CD4-positive, alpha-beta memory T cell (primary cell): ENCODE measurements at regions not wholly inside any gene's neighbourhood (a gene's known extent, or its start where the extent isn't known, plus 50 kb on each side); places are given as distances from the start of the nearest gene placed in this dataset.
A peak's percentile ranks its signal among the peaks of the same experiment; 100 is the strongest.

Source experiments
- CTCF ChIA-PET: fragments of 350-600 bp; sonication (Branson Sonifier 250); formaldehyde crosslinking; loops from one replicate; lab custom pipeline; 2021; ENCODE audit warnings: inconsistent platforms; ENCODE audit not compliant: partially characterized antibody; lab: Charles Lee
- POLR2A ChIA-PET: fragments of 350-600 bp; sonication (Branson Sonifier 250); formaldehyde crosslinking; loops from one replicate; lab custom pipeline; 2021; ENCODE audit not compliant: partially characterized antibody; lab: Charles Lee
- DNase-seq, 5 donors: peaks; one replicate each; pipeline versions ENCODE4 v3.0.0 to v3.0.0-alpha.2; 2020 to 2022; ENCODE audit warnings: mixed read lengths in 1 of 5
- H3K27ac ChIP-seq: one replicate; pipeline ENCODE4 v1.7.0; 2013; ENCODE audit warnings: low read depth, low read length
- H3K27me3 ChIP-seq: 2 replicates; pipeline ENCODE4 v1.7.0; 2013; ENCODE audit warnings: mild to moderate bottlenecking, low read length, moderate library complexity; ENCODE audit not compliant: insufficient read depth
- H3K36me3 ChIP-seq: 2 replicates; pipeline ENCODE4 v1.7.0; 2013; ENCODE audit warnings: mild to moderate bottlenecking, low read length, moderate library complexity; ENCODE audit not compliant: insufficient read depth
- H3K4me1 ChIP-seq: 2 replicates; pipeline ENCODE4 v1.7.0; 2013; ENCODE audit warnings: mild to moderate bottlenecking, low read length, moderate library complexity; ENCODE audit not compliant: insufficient read depth
- H3K4me3 ChIP-seq, 2 donors: one replicate each; pipeline ENCODE4 v1.7.0; 2013; ENCODE audit warnings: low read length in 2 of 2, mild to moderate bottlenecking in 1 of 2
- H3K9me3 ChIP-seq, 2 donors: one replicate each; pipeline ENCODE4 v1.7.0; 2013; ENCODE audit warnings: low read length in 2 of 2, control low read depth in 1 of 2; ENCODE audit not compliant: control insufficient read depth in 1 of 2
- H3K27ac Mint-ChIP-seq, 7 donors: one replicate each; pipeline ENCODE4 v1.8.0; 2020 to 2021; ENCODE audit warnings: mixed read lengths in 7 of 7, mild to moderate bottlenecking in 6 of 7, inconsistent platforms in 3 of 7, moderate library complexity in 3 of 7
- H3K27me3 Mint-ChIP-seq, 2 donors: one replicate each; pipeline ENCODE4 v1.8.0; 2020 to 2021; ENCODE audit warnings: mixed read lengths in 2 of 2
- H3K36me3 Mint-ChIP-seq, 2 donors: one replicate each; pipeline ENCODE4 v1.8.0; 2020 to 2021; ENCODE audit warnings: mixed read lengths in 2 of 2, inconsistent platforms in 1 of 2, mild to moderate bottlenecking in 1 of 2
- H3K4me1 Mint-ChIP-seq, 4 donors: one replicate each; pipeline ENCODE4 v1.8.0; 2020 to 2021; ENCODE audit warnings: mixed read lengths in 4 of 4, mild to moderate bottlenecking in 1 of 4
- H3K4me3 Mint-ChIP-seq, 8 donors: one replicate each; pipeline ENCODE4 v1.8.0; 2020 to 2021; ENCODE audit warnings: mixed read lengths in 8 of 8, mild to moderate bottlenecking in 7 of 8, moderate library complexity in 6 of 8, inconsistent platforms in 3 of 8
- H3K9me3 Mint-ChIP-seq, 8 donors: one replicate each; pipeline ENCODE4 v1.8.0; 2020 to 2021; ENCODE audit warnings: mixed read lengths in 8 of 8, mild to moderate bottlenecking in 5 of 8, inconsistent platforms in 3 of 8, moderate library complexity in 1 of 8
- intact Hi-C: fragments of 100-400 bp; cut with micrococcal nuclease; formaldehyde crosslinking; loops from one replicate; pipeline ENCODE4 v1.15.1; 2023

DNA sequence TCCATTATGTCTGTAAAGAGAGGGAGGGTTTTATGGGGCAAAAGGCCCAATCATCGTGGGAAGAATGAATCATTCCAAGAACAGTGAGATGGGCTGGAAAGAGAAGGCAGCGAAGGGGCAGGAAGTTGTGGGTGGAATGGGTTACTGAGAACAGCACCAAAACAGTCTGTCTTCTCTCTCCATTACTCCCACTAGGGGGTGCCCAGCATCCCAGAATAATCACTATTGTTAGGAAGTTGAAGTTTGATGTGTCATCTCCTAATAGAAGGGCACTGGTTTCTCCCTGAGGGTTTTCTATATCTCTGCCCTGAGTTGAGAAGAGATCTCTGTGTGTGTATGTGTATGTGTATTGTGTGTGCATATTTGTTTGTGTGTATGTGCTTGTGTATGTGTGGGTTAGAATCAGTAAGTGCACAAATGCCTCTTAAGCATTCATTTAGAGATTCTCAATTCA, 76.6 kb upstream of the MAP4K3 start:
- no peak for DNase-seq
- Histone ChIP-seq H3K4me3 (no peak overlapping the region), H3K27me3 (no peaks in the 10 kb centered on the region), H3K9me3 (no peaks in the 10 kb centered on the region), H3K36me3 (no peaks in the 10 kb centered on the region), H3K27ac (no peak overlapping the region), H3K4me1 (no peaks in the 10 kb centered on the region)
- Mint-ChIP-seq H3K27ac (no peak overlapping the region), H3K27me3 (no peaks in the 10 kb centered on the region), H3K36me3 (no peaks in the 10 kb centered on the region), H3K4me3 (no peak overlapping the region), H3K4me1 (peaks cover 2 to 9% (median 6%) of the 10 kb centered on the region in 4 donors), H3K9me3 (no peaks in the 10 kb centered on the region)
- POLR2A ChIA-PET = no interaction called here
- CTCF ChIA-PET = no interaction called here
- intact Hi-C loops = no loop called here

DNA sequence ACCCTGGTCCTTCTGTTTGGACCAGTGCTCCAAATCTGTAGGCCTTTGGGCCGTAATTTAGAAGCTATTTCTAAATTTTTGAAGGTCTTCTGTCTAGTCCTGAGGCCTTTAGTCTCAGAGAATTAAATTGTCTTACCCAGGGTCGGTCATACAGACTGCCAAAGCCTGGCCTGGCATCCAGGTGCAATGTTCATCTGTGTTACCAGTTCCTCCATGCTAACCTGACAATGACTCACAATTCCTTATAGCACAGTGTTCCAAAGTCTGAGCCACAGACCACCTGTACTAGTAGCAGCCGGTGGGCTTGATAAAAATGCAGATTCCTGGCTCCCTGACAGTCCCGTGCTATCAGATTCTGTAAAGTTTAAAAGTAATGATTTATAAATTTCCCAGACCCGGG, 77.7 kb upstream of the MAP4K3 start:
- no peaks in the 10 kb centered on the region for H3K27me3 Mint-ChIP-seq
- POLR2A ChIA-PET = no interaction called here
- CTCF ChIA-PET = no interaction called here
- no peaks in the 10 kb centered on the region for H3K4me1 ChIP-seq
- H3K36me3 ChIP-seq = no peaks in the 10 kb centered on the region
- H3K27me3 ChIP-seq = no peaks in the 10 kb centered on the region
- no peak for DNase-seq
- intact Hi-C loops = no loop called here
- no peaks in the 10 kb centered on the region for H3K9me3 ChIP-seq
- H3K4me3 ChIP-seq = no peak overlapping the region
- peaks cover 2 to 9% (median 6%) of the 10 kb centered on the region in 4 donors for H3K4me1 Mint-ChIP-seq
- H3K4me3 Mint-ChIP-seq = no peak overlapping the region
- no peak overlapping the region for H3K27ac ChIP-seq
- no peak overlapping the region for H3K27ac Mint-ChIP-seq
- H3K9me3 Mint-ChIP-seq = no peaks in the 10 kb centered on the region
- no peaks in the 10 kb centered on the region for H3K36me3 Mint-ChIP-seq

DNA sequence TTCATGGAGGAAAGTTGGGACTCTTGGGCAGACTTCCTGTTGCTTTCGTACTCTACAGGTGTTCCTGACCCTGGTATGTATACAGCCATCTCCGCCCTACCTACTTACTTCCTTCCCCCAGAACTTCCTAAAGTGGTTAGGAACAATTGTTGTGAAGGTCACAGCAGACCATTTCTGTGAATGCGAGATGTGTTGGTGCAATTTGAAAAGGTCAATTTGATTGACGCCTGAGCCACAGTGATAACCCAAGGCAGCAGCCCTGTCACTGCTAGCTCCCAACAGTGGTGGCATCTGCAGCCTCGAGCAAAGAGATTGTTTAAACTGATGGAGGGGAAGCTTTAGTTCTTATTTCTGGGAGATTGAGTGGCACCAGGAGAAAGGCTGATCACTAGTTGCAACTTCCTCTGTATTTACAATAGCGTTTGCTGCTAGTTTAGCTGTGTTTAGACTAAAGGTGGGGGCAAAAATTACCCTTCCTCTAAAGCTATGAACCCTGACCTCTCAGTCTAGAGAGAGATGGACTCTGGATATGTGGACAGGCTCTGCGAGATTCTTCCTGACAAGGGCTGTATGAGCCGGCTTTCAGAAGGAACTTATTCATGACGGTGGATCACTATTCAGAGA, 78.3 kb upstream of the MAP4K3 start:
- H3K27ac Mint-ChIP-seq = no peak overlapping the region
- H3K36me3 ChIP-seq = no peaks in the 10 kb centered on the region
- H3K4me1 ChIP-seq = no peaks in the 10 kb centered on the region
- no peaks in the 10 kb centered on the region for H3K36me3 Mint-ChIP-seq
- no peak overlapping the region for H3K4me3 Mint-ChIP-seq
- no peak overlapping the region for H3K4me3 ChIP-seq
- H3K27me3 Mint-ChIP-seq = no peaks in the 10 kb centered on the region
- H3K9me3 ChIP-seq = no peaks in the 10 kb centered on the region
- H3K9me3 Mint-ChIP-seq = no peaks in the 10 kb centered on the region
- POLR2A ChIA-PET = no interaction called here
- no peaks in the 10 kb centered on the region for H3K27me3 ChIP-seq
- H3K4me1 Mint-ChIP-seq = peaks cover 2 to 9% (median 6%) of the 10 kb centered on the region in 4 donors
- intact Hi-C loops = no loop called here
- no peak overlapping the region for H3K27ac ChIP-seq
- DNase-seq = no peak
- CTCF ChIA-PET = no interaction called here

DNA sequence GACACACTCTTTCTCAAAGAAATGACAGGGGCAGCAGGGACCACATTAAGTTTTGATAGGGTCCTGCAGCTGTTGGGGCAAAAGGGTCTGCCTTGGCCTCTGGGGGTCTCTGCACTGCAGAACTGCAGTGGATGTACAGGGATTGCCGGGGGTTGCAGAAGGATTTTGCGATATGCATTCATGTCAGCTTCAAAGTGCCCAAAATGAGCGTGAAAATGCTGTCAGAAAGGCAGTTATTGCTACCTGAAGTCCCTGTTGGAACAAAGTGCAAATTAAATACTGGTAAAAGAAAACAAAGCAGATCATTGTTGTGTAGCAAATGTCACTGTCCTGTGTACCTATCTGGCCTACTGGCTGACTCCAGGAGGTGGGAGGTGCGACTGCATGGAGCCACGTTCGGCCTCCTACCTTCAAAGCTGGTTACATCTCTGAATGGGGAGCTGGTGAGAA, 78.8 kb upstream of the MAP4K3 start:
- no peaks in the 10 kb centered on the region for H3K27me3 ChIP-seq
- Mint-ChIP-seq H3K4me3 (no peak overlapping the region), H3K9me3 (peaks cover 0 to under 1% (median 0%) of the 10 kb centered on the region in 8 donors), H3K27me3 (no peaks in the 10 kb centered on the region), H3K4me1 (peaks cover 2 to 9% (median 6%) of the 10 kb centered on the region in 4 donors), H3K27ac (no peak overlapping the region), H3K36me3 (no peaks in the 10 kb centered on the region)
- CTCF ChIA-PET = no interaction called here
- H3K4me1 ChIP-seq = no peaks in the 10 kb centered on the region
- no peaks in the 10 kb centered on the region for H3K9me3 ChIP-seq
- POLR2A ChIA-PET = no interaction called here
- no peak for DNase-seq
- H3K27ac ChIP-seq = no peak overlapping the region
- intact Hi-C loops = no loop called here
- H3K4me3 ChIP-seq = no peak overlapping the region
- H3K36me3 ChIP-seq = no peaks in the 10 kb centered on the region

DNA sequence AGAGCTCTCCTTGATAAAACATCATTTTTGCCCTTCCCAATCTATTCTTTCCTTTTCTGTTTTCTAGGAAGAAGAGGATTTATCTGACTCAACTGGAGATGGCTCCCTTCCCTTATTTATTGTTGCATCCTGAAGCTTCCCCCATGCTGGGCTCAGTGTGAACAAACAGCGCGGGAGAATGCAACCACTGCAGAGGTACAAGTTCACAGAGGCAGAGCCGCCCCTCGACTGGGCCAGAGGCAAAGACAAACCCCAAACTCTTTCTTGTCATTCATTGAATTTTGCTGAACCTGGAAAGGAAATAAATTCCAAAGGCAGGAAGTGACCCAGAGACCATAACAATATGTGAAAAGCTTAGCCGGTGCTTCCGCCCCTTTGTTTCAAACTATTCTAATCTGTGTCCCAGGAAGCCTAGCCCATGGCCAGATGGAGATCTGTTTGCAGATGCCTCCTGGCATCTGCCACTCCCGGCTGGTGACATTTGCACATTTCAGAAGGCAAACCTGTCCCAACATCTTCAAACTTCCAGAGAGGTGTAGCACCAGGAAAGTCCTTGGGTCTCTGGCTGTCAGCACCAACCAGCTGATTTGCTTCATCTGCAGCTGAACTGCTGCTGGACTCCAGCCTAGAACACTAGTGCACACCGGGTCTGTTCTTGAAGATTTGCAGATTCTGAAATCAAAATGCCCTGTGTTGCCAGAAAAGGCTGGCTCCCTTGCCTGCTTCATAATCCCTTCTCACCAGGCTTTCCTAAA, 79.4 kb upstream of the MAP4K3 start:
- H3K4me3 ChIP-seq = no peak overlapping the region
- CTCF ChIA-PET = no interaction called here
- no peak overlapping the region for H3K4me3 Mint-ChIP-seq

DNA sequence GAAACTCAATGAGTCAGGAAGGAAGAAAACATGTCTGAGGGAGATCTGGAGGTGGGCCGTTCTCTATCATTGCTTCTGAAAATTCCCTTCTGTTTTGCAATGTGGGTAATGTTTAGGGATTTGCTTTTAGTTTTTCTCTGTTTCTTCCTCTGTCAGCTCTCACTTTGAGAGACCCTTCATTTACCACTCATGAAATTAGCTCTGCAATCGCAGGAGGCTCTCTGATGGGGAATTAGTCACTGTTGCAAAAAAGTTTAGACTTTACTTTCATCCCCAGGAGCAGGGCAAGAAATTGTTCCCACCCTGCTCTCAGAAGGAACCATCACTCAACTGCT, 80.0 kb upstream of the MAP4K3 start:
- Histone ChIP-seq H3K9me3 (no peaks in the 10 kb centered on the region), H3K27ac (no peak overlapping the region), H3K27me3 (no peaks in the 10 kb centered on the region), H3K4me3 (no peak overlapping the region), H3K36me3 (no peaks in the 10 kb centered on the region), H3K4me1 (no peaks in the 10 kb centered on the region)
- H3K27ac Mint-ChIP-seq = no peak overlapping the region
- ChIA-PET CTCF (no interaction called here), POLR2A (no interaction called here)
- no peak for DNase-seq
- peaks cover 0 to under 1% of the 10 kb centered on the region in 2 donors for H3K36me3 Mint-ChIP-seq
- peaks cover 0 to 3% (median under 1%) of the 10 kb centered on the region in 8 donors for H3K9me3 Mint-ChIP-seq
- no peak overlapping the region for H3K4me3 Mint-ChIP-seq
- intact Hi-C loops = no loop called here
- H3K4me1 Mint-ChIP-seq = peaks cover 2 to 9% (median 6%) of the 10 kb centered on the region in 4 donors
- no peaks in the 10 kb centered on the region for H3K27me3 Mint-ChIP-seq

More for the DNA sequence above, 79.4 kb upstream of the MAP4K3 start:
- no peak overlapping the region for H3K27ac Mint-ChIP-seq
- DNase-seq = no peak
- no peaks in the 10 kb centered on the region for H3K9me3 ChIP-seq
- no peaks in the 10 kb centered on the region for H3K36me3 ChIP-seq
- no peaks in the 10 kb centered on the region for H3K36me3 Mint-ChIP-seq
- no peaks in the 10 kb centered on the region for H3K4me1 ChIP-seq
- intact Hi-C loops = no loop called here
- H3K9me3 Mint-ChIP-seq = peaks cover 0 to 3% (median 0%) of the 10 kb centered on the region in 8 donors
- POLR2A ChIA-PET = no interaction called here
- H3K27me3 ChIP-seq = no peaks in the 10 kb centered on the region
- H3K4me1 Mint-ChIP-seq = peaks cover 2 to 9% (median 6%) of the 10 kb centered on the region in 4 donors
- no peaks in the 10 kb centered on the region for H3K27me3 Mint-ChIP-seq
- no peak overlapping the region for H3K27ac ChIP-seq

DNA sequence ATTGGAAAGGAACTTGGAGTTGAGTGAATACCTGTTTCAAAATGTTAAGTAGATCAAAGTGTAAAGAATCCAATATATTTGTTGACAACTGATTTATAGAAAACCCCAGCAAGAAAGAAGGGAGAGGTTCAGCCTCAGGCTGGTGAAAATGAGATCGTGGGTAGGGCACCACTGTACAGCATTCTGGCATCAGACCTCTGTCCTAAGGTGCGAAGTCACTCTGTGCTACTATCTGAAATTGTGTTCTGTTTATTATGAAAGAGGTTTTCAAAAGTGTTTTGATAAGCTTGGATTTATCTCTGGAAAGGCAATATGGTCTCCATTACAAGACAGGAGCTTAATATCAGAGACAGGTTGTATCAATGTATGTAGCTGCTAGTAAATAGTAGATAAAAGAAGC, 80.5 kb upstream of the MAP4K3 start:
- no peaks in the 10 kb centered on the region for H3K9me3 ChIP-seq
- no peak overlapping the region for H3K27ac ChIP-seq
- DNase-seq = no peak
- no peaks in the 10 kb centered on the region for H3K27me3 Mint-ChIP-seq
- peaks cover 0 to 7% (median 4%) of the 10 kb centered on the region in 8 donors for H3K9me3 Mint-ChIP-seq
- H3K4me1 ChIP-seq = no peaks in the 10 kb centered on the region
- no peak overlapping the region for H3K4me3 Mint-ChIP-seq
- CTCF ChIA-PET = no interaction called here
- H3K36me3 Mint-ChIP-seq = peaks cover 0 to 6% of the 10 kb centered on the region in 2 donors
- H3K27me3 ChIP-seq = no peaks in the 10 kb centered on the region
- peaks cover 2 to 8% (median 6%) of the 10 kb centered on the region in 4 donors for H3K4me1 Mint-ChIP-seq
- H3K36me3 ChIP-seq = no peaks in the 10 kb centered on the region
- intact Hi-C loops = no loop called here
- peak overlapping the region in 1 of 7 donors; percentile 4 for H3K27ac Mint-ChIP-seq
- H3K4me3 ChIP-seq = no peak overlapping the region
- POLR2A ChIA-PET = no interaction called here
